Stimulated activated CD4-positive, alpha-beta T cell treated with anti-CD3 and anti-CD28 coated beads, Interleukin-2, amount 100 ng/mL, for 48 hours (primary cell): ENCODE measurements at regions not wholly inside any gene's neighbourhood (a gene's known extent, or its start where the extent isn't known, plus 50 kb on each side); places are given as distances from the start of the nearest gene placed in this dataset.

Source experiments
- DNase-seq, 2 donors: peaks; one replicate each; pipeline ENCODE4 v3.0.0-alpha.2; 2020

DNA sequence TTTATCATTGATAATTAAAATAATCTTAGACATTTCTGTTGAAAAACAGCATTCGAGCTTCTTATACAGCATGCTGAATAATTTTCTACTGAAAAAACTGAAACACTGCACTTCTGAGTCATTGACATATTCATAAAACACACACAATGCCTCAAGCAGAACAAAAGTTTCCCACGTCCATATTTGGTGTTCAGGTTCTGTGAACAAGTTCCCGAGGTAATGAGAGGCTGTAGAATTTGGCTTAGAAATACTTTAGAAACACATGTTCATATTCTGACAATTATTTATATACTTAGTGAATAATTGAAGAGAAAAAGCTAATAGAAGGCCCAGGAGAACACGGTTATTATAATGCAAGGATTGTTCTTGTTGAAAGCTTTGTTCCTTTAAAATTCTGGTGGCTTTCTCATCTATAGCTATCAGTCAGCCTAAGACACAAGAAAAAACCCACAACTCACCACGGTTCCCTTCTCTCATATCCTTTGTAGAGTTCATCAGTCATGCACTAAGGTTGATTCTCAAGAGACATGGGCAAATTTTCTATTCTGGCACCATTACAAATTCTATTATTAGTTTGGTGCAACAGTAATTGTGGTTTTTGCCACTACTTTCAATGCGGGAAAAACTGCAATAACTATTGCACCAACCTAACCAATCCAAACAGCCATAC lies 194.4 kb downstream of the TMX3 start:
- no peak for DNase-seq

DNA sequence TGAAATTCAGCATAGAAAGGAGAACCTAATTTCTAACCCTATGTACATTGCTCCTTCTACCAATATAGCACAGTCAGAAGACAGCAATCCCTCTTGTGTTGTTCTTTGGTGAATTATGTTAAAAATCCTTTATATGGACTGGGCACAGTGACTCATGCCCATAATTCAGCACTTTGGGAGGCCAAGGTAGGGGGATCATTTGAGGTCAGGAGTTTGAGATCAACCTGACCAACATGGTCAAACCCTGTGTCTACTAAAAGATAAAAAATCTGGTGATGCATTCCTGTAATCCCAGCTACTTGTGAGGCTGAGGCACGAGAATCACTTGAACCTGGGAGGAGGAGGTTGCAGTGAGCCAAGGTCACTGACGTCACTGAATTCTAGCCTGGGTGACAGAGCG lies 195.6 kb downstream of the TMX3 start:
- DNase-seq: no peak

DNA sequence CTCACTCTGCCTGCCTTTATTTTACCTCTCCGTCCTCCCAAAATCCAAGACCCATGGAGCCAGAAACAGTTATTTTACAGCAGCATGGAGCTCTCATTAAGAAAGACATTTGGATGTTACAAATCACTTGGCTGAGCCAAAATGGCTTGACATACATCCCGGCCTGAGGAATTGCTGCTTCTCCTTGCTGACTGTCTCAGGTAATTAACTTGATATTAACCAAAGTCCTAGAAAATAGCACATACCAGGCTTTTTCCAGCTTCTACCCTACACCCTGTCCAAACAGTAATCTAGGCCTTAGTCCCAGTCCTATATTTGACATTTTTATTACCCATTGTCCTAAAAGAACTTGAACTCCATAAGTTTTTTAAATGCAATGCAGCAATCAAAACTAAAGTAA lies 205.0 kb downstream of the TMX3 start:
- DNase-seq: no peak

DNA sequence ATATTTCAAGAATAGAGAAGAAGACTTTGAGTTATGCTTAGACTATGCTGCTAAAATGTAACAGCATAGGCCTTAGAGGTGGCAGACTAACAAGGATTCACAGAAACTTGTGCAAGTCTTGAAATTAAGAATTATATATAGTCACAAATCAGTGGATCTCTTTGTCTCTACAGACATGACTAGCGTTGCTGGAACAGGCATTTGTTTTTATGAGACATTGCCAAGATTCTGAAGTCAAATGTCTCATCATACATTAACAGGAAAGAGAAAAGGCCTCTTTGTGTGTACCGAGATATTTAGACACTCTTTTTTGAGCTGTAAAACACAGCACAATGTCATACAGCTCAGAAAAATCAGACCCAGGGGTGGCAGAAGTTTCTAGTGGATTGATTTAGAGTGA lies 207.1 kb downstream of the TMX3 start:
- no peak for DNase-seq

DNA sequence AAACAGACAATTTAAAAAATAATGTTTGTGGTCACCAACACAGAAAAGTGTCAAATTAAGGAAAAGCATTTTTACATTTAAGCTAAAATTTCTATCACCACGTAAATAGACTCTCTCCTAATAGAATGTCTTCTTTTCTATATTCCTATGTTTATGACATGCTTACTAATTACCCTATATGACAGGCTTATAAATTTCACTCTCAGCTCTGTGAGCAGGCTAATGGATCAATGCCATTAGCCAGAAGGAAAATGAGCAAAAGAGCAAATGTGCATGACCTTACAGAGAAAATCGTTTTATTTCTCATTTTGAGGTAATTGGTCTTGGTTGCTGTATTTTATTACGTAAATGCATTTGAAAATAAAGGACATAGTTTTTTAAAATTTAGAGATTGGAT lies 209.7 kb downstream of the TMX3 start:
- no peak for DNase-seq

DNA sequence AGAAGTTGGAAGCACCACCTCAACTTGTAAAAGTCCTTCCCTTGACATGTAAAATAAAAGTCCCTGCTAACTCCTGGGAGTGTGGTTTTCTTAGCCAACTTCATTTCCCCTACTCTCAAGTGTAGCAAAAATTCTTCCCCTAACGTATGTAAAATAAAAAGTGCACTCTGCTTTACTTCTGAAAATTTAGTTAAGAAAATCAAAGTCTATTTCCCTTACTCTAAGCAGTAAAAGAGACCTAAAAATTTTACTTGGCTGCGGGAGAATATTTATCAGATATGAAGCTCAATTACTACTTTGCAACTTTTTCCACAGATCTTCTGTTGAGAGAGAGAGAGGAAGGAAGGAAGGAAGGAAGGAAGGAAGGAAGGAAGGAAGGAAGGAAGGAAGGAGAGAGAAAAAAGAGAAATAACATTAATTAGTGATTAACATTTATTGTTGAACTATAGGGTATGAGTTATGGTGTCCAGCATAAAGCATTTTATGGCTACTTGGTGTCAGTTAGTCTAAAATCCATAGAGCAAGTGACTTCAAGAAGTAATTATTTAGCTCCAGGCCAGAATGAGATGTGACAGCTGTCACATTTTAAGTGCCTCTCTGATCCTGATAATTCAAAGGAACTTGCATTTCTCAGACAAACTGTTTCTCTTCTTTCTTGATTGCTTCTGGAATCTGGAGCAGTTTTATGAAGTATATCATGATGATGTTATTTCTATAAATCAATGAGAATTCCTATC lies 210.3 kb downstream of the TMX3 start:
- no peak for DNase-seq

DNA sequence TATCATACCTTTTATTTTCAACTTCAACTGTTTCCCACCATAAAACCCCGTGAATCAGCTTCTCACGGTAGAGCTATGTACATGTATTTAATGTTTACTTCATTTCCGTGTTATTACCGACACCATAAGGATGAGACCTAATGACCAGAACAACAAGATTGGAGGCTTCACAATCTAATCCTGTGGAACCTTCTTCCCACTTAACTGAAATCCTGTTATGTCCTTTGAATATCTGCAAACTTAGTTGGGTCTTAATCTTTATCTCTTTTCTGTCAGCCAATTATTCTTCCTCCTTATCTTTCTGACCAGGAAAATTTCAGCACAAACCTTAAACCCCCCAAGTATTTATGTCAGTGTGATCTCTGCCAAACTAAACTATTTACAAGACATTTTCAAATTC lies 214.4 kb downstream of the TMX3 start:
- DNase-seq: no peak

DNA sequence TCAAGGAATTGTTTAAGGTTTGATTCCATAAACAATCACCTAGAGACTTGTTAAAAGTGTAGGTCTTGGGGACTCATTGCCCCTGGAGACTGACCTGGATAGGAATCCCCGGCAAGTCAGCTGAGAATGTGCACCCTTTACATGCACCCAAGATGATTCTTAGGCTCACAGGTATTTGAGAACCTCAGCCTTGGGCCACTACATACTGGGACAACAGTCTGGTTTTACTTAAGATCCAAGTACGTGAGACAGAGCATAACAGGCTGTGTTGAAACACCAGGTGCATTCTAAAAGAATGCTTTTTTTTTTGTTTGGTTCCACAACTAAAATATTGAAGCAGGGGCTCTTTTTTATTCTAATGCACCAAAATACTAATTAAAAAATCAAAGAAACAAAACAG lies 215.8 kb downstream of the TMX3 start:
- no peak for DNase-seq

DNA sequence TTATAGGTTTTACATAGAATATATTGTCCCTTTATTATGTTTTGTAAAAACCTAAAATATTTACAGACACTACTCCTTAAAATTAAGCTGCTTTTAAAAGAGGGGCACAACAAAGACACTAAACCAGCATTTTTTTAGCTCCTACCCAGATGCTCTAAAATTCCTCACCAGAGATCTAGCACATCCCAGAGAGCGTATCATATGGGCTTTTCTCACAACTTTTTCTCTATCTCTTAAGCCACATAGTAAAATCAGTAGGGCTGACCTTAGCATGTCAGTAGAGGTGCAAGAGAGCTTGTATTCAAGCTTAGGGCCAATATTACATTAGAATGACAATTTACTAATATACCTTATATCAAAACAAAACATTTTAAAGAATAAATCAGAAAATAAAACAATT lies 216.3 kb downstream of the TMX3 start:
- DNase-seq: no peak

DNA sequence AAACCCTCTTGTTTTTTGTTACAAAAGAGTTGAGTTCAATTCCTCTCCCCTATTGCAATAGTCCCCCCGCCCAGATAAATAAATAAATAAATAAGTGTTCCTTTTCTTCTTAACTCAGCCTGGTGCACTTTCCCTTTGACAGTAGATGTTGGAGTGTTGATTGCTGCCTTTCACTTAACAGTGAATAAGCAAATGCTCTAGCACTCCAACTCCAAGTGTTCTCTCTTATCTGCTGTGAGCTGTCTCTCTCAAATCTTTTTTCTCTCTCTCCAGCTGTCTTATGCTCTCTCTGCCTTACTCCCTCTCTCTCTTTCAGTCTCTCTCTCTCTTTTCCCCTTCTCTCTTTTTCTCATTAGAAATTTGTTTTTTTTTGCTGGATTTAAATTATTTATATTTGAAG lies 216.7 kb downstream of the TMX3 start:
- no peak for DNase-seq

DNA sequence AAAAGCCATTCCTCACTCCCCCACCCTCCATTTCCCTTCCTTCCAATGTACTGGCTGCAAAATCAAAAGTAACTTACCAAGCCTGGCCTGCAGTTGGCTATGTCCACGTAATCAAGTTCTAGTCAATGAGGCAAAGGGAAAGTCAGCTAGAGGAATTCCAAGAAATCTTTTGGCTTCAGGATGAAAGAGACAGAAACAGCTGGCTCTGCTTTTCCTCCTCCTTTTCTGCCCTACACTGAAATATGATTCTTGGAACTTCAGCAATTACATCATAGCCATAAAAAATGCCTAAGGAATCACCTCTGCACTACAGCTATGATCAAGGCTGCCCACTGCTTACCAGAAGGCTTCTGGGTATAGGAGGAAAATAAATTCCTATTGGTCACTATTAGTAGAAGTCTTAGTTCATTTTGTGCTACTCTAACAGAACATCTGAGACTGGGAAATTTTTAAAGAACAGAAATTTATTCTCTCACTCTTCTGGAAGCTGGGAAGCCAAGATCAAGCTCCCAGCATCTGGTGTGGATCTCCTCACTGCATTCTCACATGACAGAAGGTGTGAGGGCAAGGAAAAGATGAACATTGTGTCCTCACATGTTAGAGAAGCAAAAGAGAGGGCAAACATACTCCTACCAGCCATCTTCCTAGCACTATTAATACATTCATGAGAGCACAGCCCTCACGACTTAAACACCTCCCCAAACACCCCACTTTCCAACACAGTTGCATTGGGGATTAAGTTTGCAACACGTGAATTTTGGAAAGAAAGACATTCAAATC lies 219.9 kb downstream of the TMX3 start:
- DNase-seq: no peak

DNA sequence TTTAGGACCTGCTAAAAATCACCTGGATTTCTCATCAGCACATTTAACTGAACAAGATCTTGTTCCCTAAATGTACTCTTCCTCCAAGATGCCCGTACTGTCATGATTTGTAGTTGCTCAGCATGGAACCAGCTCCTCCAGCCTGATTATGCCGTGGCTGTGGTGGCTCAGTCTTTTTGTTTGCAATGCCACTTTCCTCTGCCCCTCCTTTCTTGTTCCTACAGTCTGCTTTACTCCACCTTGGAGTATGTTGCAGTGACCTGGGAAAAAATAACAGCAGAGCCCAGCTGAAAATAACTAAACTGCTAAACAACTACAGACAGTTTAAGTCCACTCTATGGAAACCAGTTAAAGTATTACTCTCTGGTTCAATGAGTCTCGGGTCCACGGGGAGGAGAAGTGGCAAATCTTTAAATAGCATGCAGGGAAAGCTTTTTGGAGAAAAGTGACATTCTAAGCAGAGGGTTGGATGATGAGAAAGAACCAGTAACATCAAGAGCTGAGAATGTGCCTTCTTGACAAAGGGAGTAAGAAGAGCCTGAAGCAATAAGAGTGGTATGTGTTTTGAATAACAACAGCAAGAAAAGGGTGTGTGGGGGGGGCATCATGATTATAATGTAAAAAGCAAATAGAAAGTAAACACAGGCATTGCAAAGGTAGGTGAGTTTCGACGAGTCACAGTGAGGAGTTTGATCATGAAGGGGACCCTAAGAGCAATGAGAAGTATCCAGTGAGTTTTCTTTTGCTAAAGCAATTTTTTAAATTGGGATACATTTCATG lies 225.7 kb downstream of the TMX3 start:
- no peak for DNase-seq

DNA sequence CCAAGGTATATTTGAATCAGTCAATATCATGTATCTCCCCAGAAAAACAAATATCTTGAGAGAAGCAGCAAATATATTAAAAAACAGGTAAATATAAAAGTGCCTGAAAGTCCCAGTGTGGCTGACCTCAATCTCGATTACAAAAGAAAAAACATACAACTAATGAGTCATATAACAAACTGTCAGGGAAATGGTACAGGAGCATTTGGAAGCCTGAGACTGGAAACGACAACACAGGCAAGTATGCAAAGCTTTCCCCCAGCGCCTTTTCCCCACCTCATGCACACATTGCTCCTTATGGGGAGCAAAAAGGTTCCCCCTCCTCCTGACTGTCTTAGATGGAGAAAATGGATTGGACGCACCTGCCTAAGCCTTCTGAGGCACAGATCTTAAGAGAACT lies 230.7 kb downstream of the TMX3 start:
- DNase-seq: no peak

DNA sequence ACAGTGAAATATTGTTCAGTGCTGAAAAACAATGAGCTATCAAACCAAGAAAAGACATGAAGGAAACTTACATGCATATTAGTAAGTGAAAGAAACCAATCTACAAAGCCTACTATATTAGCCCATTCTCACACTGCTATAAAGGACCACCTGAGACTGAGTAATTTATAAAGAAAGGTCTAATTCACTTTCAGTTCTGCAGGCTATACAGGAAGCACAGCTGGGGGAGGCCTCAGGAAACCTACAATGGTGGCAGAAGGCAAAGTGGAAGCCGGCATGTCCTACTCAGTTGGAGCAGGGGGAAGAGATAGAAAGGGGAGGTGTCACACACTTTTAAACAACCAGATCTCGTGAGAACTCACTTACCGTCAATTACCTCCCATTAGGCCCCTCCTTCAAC lies 232.1 kb downstream of the TMX3 start:
- DNase-seq: no peak

DNA sequence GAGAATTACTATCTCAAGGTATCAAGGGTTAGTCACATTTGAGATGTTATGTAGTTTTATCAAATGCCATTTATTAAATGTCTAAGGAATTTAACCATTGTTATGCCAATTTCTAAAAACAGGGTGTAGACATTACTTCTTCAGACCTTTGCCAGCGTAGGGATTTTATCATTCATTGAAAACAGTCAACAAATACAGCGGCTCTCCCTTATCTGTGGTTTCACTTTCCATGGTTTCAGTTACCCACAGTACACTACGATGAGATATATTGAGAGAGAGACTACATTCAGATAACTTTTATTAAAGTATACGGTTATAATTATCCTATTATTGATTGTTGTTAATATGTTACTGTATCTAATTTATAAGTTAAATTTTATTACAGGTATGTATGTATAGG lies 234.7 kb downstream of the TMX3 start:
- no peak for DNase-seq

DNA sequence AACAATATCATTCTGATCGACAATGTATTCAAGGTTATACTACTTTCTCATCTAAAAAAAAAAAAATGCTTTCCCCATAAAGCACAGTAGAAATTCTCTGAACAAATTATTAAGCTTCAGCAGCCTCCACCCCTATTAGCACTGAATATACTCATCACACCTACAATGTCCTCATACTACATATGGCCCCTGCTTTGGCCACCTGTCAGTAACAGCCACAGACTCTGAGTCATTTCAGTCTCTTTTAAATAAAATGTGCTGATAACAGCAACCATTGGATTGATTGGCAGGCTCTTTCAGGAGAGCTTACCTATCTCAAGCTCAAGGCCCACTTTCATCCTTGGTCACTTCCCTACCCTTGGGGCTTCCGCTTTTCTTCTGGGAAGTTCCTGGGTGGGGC lies 236.7 kb downstream of the TMX3 start:
- DNase-seq: no peak

DNA sequence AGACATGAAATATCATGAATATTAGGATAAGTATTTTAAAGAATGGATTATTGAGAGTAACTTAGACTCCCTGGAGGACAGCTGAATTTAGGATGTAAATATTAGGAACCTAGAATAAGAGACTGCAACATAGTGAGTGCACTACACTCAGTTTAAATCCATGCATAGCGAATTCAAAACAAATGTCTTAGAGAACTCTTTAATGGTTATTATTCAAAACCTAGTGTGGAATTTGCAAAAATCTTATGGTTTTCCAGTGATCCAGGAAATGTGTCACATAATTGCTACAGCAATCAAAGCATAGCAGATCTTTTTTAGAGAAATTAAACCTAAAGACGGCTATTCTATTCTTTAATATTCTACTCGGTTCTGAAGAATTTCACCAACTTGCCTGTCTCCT lies 239.0 kb downstream of the TMX3 start:
- DNase-seq: no peak

DNA sequence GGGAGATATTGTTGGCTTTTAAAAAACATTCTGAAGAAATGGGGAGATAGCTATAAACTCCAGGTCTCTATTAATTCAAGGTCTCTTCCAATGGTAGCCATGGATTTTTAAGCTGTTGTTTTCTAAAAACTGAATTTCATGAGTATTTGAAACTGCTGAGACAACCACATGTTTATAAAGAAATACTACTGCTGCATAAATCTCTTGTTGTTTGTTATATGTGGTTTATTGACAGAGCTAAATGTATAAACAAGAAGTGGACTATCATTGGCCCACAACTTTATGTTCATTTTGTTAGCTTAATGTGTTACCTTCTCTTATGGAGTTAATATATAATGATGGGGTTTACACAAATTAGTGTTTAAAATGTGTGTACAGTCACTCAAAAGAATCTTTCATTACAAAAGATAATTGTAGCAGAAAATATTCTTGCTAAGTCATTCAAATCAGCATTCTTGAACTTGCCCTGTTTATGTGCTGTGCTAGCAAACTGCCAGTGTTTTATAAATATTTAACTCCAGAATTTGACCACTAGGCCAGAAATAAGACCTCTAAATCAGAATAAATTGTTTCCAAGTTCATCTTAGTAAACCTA lies 242.1 kb downstream of the TMX3 start:
- no peak for DNase-seq

DNA sequence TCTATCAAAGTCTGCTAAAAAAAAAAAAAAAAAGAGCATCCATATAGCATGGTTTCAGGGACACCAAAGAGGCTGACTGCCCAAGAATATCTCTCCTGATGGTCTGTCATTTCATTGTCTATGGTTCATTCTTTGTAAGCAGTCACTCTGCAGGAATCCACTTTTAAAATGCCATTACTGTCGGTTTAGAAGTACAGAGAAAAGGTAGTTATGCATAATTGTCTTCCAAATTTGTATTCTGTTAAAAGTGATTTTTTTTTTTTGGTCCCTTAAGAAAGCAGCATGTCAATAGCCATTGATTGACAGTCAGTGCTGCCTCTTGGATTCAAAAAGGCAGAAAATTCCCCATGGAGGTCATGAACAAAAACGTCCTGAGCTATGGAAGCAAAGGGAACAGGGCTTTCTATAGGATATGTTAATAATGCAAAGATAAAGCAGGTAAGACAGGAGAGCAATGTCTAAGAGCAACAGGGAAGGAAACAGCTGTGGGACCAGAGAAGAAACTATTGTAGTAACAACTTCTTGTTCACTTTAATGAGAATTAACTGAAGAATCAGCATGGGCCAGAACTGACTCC lies 245.8 kb downstream of the TMX3 start:
- no peak for DNase-seq

DNA sequence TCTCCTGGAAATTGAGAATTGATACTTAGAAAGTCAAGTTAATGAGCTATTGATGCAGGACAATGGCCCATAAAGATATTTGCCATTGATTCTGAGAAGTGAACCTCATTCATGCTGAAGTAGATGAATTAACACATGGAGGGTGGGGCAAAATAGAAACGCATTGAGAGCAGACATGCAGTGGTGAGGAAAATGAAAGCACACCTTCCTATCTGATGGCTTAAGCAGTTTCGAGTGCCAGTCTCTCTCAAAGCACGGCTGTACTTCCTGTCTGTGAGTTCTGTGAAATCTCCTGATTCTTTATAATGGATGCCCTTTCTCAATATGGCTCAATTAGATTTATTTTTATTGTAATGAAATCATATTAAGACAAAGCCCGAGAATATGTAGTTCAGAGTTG lies 247.0 kb downstream of the TMX3 start:
- DNase-seq: no peak

DNA sequence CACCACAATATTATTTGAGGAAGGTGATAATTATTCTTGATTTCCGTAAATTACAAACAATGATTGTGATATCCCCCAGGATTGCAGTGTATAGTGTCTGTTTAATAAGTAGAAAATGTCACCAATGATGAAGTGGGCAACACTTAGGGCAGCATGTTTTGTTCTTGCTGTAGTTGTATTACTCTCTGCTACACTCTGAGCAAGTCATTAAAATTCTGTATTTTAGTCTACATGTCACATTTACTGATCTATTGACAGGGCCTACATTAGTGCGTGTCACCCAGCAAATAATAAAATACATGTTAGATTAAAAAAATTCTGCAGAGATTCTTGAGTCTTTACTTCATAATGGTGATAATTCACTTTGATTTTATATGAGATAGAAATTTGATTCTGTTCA lies 247.6 kb downstream of the TMX3 start:
- no peak for DNase-seq

DNA sequence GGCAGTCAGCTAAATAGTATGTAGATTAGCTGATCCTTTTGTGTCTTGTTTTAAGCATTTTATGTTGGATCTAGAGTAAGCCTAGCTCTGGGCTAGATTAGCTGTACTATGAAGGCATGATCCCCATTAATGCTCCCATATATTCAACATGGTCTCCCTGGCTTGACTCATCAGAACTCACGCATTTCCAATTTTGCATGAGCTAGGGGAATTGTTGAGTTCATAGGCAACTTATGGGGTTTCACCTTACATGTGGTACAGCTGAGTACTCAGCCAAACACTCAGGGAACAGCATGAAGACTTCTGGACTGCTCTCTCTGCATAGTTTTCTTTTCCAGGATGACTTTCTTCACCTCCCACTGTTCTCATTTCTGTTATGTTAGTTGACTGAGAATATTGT lies 248.2 kb downstream of the TMX3 start:
- no peak for DNase-seq

DNA sequence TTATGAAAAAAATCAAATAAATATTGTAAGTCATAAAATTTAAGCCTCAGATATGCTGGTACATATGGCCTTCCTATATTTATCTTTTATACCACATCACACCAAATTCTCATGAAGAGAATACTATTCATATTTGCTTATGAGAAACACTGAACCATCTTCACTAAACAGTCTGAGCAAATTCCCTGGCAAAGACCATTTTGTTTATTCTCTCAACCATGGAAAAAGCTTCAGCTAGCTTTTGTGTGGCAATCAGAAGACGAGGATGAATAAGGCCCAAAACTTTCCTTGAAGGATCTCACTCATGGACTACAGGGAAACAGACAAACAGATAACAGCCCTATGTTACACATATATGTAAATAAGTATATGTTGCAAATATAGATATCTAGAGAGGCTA lies 252.1 kb downstream of the TMX3 start:
- DNase-seq: no peak
